ENCODE measurements at regions not wholly inside any gene's neighbourhood (a gene's known extent, or its start where the extent isn't known, plus 50 kb on each side); places are given as distances from the start of the nearest gene placed in this dataset.
A peak's percentile ranks its signal among the peaks of the same experiment; 100 is the strongest.

DNA sequence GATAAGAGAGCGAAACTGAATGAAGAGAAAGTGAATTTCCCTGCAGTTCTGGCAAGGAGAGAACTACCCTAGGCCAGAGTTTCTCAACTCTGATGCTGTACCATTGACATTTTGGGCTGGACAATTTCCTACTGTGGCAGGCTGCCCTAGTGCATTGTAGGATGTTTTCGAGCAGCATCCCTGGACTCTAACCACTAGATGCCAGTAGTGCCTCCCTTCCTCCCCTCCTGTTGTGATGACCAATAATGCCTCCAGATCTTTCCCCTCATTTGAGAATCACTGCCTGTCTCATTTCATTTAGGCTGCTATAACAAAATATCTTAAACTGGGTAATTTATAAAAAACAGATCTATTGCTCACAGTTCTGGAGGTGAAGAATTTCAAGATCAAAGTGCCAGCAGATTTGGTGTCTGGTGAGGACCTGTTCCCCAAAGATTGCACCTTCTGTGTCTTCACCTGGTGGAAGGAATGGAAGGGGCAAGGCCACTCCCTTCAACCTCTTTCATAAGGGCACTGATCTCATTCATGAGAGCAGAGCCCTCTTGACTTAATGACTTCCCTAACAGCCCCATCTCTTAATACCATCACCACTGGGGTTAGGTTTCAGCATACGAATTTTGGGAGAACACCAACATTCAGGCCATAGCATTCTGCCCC is 188.9 kb upstream of the MEIS2 start:
- H3K4me1 Mint-ChIP-seq (ENCODE audit: unreplicated experiment), result no peaks in the 10 kb centered on the region
- peaks cover 5% of the 10 kb centered on the region for H3K9me3 Mint-ChIP-seq (ENCODE audit: unreplicated experiment)
- H3K27me3 Mint-ChIP-seq (ENCODE audit: unreplicated experiment), result peaks cover 8% of the 10 kb centered on the region
- no peak overlapping the region for H3K27ac Mint-ChIP-seq (ENCODE audit: unreplicated experiment)
- no peak for DNase-seq (ENCODE audit: extremely low spot score, unreplicated experiment)
- no peak overlapping the region for H3K4me3 Mint-ChIP-seq (ENCODE audit: unreplicated experiment)
- no peaks in the 10 kb centered on the region for H3K36me3 Mint-ChIP-seq (ENCODE audit: unreplicated experiment)
- TF ChIP-seq, protein P1, sequence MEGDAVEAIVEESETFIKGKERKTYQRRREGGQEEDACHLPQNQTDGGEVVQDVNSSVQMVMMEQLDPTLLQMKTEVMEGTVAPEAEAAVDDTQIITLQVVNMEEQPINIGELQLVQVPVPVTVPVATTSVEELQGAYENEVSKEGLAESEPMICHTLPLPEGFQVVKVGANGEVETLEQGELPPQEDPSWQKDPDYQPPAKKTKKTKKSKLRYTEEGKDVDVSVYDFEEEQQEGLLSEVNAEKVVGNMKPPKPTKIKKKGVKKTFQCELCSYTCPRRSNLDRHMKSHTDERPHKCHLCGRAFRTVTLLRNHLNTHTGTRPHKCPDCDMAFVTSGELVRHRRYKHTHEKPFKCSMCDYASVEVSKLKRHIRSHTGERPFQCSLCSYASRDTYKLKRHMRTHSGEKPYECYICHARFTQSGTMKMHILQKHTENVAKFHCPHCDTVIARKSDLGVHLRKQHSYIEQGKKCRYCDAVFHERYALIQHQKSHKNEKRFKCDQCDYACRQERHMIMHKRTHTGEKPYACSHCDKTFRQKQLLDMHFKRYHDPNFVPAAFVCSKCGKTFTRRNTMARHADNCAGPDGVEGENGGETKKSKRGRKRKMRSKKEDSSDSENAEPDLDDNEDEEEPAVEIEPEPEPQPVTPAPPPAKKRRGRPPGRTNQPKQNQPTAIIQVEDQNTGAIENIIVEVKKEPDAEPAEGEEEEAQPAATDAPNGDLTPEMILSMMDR (IDR thresholded peaks at IDR 0.05), result peak; percentile 42

DNA sequence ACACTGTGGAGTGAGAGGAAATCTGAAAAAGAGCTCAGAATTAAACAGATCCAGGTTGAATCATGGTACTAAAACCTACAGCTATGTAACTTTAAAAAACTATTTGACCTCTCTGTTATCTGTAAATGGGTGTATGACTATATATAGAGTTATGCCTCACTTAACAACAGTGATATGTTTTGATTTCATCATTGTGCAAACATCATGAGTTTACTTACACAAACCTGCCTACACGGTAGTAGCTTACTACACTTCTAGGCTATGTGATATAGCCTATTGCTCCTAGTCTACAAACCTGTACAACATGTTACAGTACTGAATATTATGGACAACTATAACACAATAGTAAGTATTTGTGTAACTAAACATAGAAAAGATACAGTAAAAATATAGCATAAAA is 191.6 kb upstream of the MEIS2 start:
- DNase-seq (ENCODE audit: extremely low spot score, unreplicated experiment), result no peak
- Mint-ChIP-seq H3K27me3 (ENCODE audit: unreplicated experiment) (peaks cover 16% of the 10 kb centered on the region), H3K4me1 (ENCODE audit: unreplicated experiment) (no peaks in the 10 kb centered on the region), H3K4me3 (ENCODE audit: unreplicated experiment) (no peak overlapping the region), H3K9me3 (ENCODE audit: unreplicated experiment) (no peaks in the 10 kb centered on the region), H3K27ac (ENCODE audit: unreplicated experiment) (no peak overlapping the region), H3K36me3 (ENCODE audit: unreplicated experiment) (no peaks in the 10 kb centered on the region)
- TF ChIP-seq, protein P1 (IDR thresholded peaks at IDR 0.05), result no peak

DNA sequence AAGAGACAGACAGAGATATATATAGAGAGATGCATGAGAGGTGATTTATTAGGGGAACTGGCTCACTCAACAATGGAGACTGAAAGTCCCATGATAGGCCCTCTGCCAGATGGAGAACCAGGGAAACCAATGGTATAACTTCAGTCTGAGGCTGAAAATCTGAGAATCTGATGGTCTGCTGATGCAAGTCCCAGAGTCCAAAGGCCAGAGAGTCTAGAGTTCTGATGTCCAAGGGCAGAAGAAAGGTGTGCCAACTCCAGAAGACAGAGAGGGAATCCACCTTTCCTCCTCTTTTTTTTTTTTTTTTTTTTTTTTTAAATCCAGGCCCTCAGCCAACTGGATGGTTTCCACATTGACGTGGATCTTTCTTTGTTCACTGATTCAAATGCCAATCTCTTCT is 197.9 kb upstream of the MEIS2 start:
- no peak overlapping the region for H3K4me3 Mint-ChIP-seq (ENCODE audit: unreplicated experiment)

GRCh38 chr15:37339437-37339836 is 239.1 kb upstream of the MEIS2 start:
- TF ChIP-seq, protein P1 (IDR thresholded peaks at IDR 0.05), result no peak
- no peak overlapping the region for H3K27ac Mint-ChIP-seq (ENCODE audit: unreplicated experiment)
- no peak for DNase-seq (ENCODE audit: extremely low spot score, unreplicated experiment)
- peaks cover 6% of the 10 kb centered on the region for H3K27me3 Mint-ChIP-seq (ENCODE audit: unreplicated experiment)
- no peaks in the 10 kb centered on the region for H3K4me1 Mint-ChIP-seq (ENCODE audit: unreplicated experiment)
- no peaks in the 10 kb centered on the region for H3K36me3 Mint-ChIP-seq (ENCODE audit: unreplicated experiment)
- no peaks in the 10 kb centered on the region for H3K9me3 Mint-ChIP-seq (ENCODE audit: unreplicated experiment)
- H3K4me3 Mint-ChIP-seq (ENCODE audit: unreplicated experiment), result no peak overlapping the region

More for the DNA sequence above, 197.9 kb upstream of the MEIS2 start:
- Mint-ChIP-seq H3K27ac (ENCODE audit: unreplicated experiment) (no peak overlapping the region), H3K27me3 (ENCODE audit: unreplicated experiment) (peaks cover 11% of the 10 kb centered on the region), H3K4me1 (ENCODE audit: unreplicated experiment) (no peaks in the 10 kb centered on the region), H3K9me3 (ENCODE audit: unreplicated experiment) (no peaks in the 10 kb centered on the region), H3K36me3 (ENCODE audit: unreplicated experiment) (no peaks in the 10 kb centered on the region)
- TF ChIP-seq, protein P1 (IDR thresholded peaks at IDR 0.05), result no peak
- no peak for DNase-seq (ENCODE audit: extremely low spot score, unreplicated experiment)

- no peak overlapping the region for H3K27ac Mint-ChIP-seq (ENCODE audit: unreplicated experiment)
- no peak for DNase-seq (ENCODE audit: extremely low spot score, unreplicated experiment)
- peaks cover 6% of the 10 kb centered on the region for H3K27me3 Mint-ChIP-seq (ENCODE audit: unreplicated experiment)
- no peak overlapping the region for H3K4me3 Mint-ChIP-seq (ENCODE audit: unreplicated experiment)
- TF ChIP-seq, protein P1 (IDR thresholded peaks at IDR 0.05), result no peak
- no peaks in the 10 kb centered on the region for H3K9me3 Mint-ChIP-seq (ENCODE audit: unreplicated experiment)
- no peaks in the 10 kb centered on the region for H3K4me1 Mint-ChIP-seq (ENCODE audit: unreplicated experiment)
- H3K36me3 Mint-ChIP-seq (ENCODE audit: unreplicated experiment), result no peaks in the 10 kb centered on the region
These were observed 239.5 kb upstream of the MEIS2 start for GRCh38 chr15:37339856-37340255.

Measured in osteocyte (in vitro differentiated cells).